ENCODE measurements at regions not wholly inside any gene's neighbourhood (a gene's known extent, or its start where the extent isn't known, plus 50 kb on each side); places are given as distances from the start of the nearest gene placed in this dataset.

- H3K4me1 ChIP-seq = no peaks in the 10 kb centered on the region
- no peak for DNase-seq
Measured at GRCh38 chr18:45169610-45170009, 445.7 kb upstream of the SLC14A2 start.

GRCh38 chr18:45171679-45172191 is 443.5 kb upstream of the SLC14A2 start:
- Histone ChIP-seq H3K9me3 (no peaks in the 10 kb centered on the region), H3K27me3 (no peaks in the 10 kb centered on the region)
- no peak for DNase-seq

More at GRCh38 chr18:45169610-45170009, 445.7 kb upstream of the SLC14A2 start:
- no peak for TF ChIP-seq CTCF (IDR thresholded peaks at IDR 0.05; ENCODE audit: low read depth, low read length)
- H3K9me3 ChIP-seq = no peaks in the 10 kb centered on the region
- no peaks in the 10 kb centered on the region for H3K36me3 ChIP-seq
- H3K27me3 ChIP-seq = no peaks in the 10 kb centered on the region
- no peak overlapping the region for H3K4me3 ChIP-seq (ENCODE audit: low read depth, low read length)

DNA sequence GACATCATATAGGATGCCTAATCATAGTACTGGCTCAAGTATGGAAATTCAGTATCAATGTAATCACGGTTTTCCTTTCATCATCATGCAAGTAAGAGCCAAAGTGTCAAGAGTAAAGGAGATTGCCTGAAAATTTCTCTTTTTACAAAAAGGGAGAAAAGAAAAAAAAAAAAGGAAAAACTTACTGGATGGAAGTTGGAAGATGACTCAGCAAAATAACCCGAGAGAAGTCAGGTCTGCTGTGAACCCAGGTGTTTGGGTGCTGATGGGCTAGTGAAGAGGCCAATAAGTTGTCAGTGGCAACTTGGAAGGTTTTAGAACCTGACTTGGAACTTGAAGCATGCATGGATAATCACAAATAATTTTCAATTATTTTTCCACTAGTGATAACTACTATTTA is 441.9 kb upstream of the SLC14A2 start:
- H3K9me3 ChIP-seq = no peaks in the 10 kb centered on the region
- no peaks in the 10 kb centered on the region for H3K4me1 ChIP-seq
- no peaks in the 10 kb centered on the region for H3K36me3 ChIP-seq
- TF ChIP-seq CTCF (IDR thresholded peaks at IDR 0.05; ENCODE audit: low read depth, low read length) = no peak
- no peak overlapping the region for H3K4me3 ChIP-seq (ENCODE audit: low read depth, low read length)
- no peak for DNase-seq
- H3K27me3 ChIP-seq = no peaks in the 10 kb centered on the region

More at GRCh38 chr18:45171679-45172191, 443.5 kb upstream of the SLC14A2 start:
- H3K4me3 ChIP-seq (ENCODE audit: low read depth, low read length) = no peak overlapping the region
- no peaks in the 10 kb centered on the region for H3K4me1 ChIP-seq
- no peaks in the 10 kb centered on the region for H3K36me3 ChIP-seq
- TF ChIP-seq CTCF (IDR thresholded peaks at IDR 0.05; ENCODE audit: low read depth, low read length) = no peak

GRCh38 chr18:45173799-45174519 is 441.3 kb upstream of the SLC14A2 start:
- Histone ChIP-seq H3K36me3 (no peaks in the 10 kb centered on the region), H3K4me3 (ENCODE audit: low read depth, low read length) (no peak overlapping the region), H3K27me3 (no peaks in the 10 kb centered on the region), H3K4me1 (no peaks in the 10 kb centered on the region), H3K9me3 (no peaks in the 10 kb centered on the region)
- DNase-seq = no peak
- no peak for TF ChIP-seq CTCF (IDR thresholded peaks at IDR 0.05; ENCODE audit: low read depth, low read length)

DNA sequence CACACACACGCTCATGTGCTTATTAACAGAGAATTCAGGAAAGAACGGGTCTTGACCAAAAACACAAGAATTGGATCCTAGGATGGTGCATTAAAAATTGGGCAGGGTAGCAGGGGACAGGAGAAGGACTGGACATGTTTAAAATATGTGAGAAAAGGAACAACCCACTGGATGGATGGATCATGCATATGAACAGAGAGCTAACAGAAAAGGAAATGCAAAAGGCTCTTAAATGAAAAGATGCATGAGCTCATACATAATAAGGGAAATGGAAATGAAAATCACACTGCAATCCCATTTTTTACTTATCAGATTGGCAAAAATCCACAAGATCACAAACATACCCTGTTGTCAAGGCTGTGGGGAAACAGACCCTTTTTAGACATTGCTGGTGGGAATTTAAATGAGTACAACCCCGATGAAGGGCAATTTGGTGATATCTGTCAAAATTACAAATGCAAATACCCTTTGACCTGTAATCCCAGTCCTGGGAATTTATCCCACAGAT is 440.6 kb upstream of the SLC14A2 start:
- Histone ChIP-seq H3K9me3 (no peaks in the 10 kb centered on the region), H3K36me3 (no peaks in the 10 kb centered on the region), H3K4me1 (no peaks in the 10 kb centered on the region), H3K4me3 (ENCODE audit: low read depth, low read length) (no peak overlapping the region), H3K27me3 (no peaks in the 10 kb centered on the region)
- DNase-seq = no peak
- TF ChIP-seq CTCF (IDR thresholded peaks at IDR 0.05; ENCODE audit: low read depth, low read length) = no peak

GRCh38 chr18:45175511-45175910 is 439.8 kb upstream of the SLC14A2 start:
- no peak for TF ChIP-seq CTCF (IDR thresholded peaks at IDR 0.05; ENCODE audit: low read depth, low read length)

More at GRCh38 chr18:45175511-45175910, 439.8 kb upstream of the SLC14A2 start:
- Histone ChIP-seq H3K4me3 (ENCODE audit: low read depth, low read length) (no peak overlapping the region), H3K27me3 (no peaks in the 10 kb centered on the region), H3K4me1 (no peaks in the 10 kb centered on the region), H3K9me3 (no peaks in the 10 kb centered on the region), H3K36me3 (no peaks in the 10 kb centered on the region)
- no peak for DNase-seq

Measured in BE2C (cell line).